ENCODE measurements at regions not wholly inside any gene's neighbourhood (a gene's known extent, or its start where the extent isn't known, plus 50 kb on each side); places are given as distances from the start of the nearest gene placed in this dataset.

DNA sequence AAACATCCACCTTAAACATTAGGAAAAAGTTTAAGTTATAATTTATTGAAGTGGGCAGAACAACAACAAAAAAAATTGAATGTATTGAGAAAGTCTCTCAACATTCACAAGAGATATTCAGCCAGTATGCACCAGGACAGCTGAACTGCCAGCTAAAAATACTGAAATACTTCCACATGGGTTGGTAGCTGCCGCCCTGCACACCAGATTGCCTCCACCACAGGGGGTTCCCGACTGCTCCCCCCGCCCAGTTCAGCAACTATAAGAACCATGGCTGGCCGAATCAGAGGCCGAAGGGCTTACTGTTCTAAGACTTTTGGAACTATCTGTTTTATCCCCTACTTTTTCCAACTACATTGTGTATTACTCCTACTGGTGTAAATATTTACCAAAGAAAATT, 150.0 kb upstream of the LRP1B start:
- TF ChIP-seq, protein P1, sequence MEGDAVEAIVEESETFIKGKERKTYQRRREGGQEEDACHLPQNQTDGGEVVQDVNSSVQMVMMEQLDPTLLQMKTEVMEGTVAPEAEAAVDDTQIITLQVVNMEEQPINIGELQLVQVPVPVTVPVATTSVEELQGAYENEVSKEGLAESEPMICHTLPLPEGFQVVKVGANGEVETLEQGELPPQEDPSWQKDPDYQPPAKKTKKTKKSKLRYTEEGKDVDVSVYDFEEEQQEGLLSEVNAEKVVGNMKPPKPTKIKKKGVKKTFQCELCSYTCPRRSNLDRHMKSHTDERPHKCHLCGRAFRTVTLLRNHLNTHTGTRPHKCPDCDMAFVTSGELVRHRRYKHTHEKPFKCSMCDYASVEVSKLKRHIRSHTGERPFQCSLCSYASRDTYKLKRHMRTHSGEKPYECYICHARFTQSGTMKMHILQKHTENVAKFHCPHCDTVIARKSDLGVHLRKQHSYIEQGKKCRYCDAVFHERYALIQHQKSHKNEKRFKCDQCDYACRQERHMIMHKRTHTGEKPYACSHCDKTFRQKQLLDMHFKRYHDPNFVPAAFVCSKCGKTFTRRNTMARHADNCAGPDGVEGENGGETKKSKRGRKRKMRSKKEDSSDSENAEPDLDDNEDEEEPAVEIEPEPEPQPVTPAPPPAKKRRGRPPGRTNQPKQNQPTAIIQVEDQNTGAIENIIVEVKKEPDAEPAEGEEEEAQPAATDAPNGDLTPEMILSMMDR (conservative IDR thresholded peaks at IDR 0.05; ENCODE audit: low read length) = no peak
- TF ChIP-seq EZH2phosphoT487 (IDR thresholded peaks at IDR 0.05; ENCODE audit: borderline replicate concordance) = no peak

All from Loucy (cell line).